Activated T-cell treated with anti-CD3 and anti-CD28 coated beads, Interleukin-2, amount 50 U/mL, for 48 hours (primary cell): ENCODE measurements at regions not wholly inside any gene's neighbourhood (a gene's known extent, or its start where the extent isn't known, plus 50 kb on each side); places are given as distances from the start of the nearest gene placed in this dataset.
"Not testable (repeated sequence)": the region's sequence is repeated elsewhere in the genome, so short reads cannot be mapped to it uniquely, and the experiment has no call there.

ENCODE experiments used
- DNase-seq, 2 experiments: peaks; one replicate each; pipeline ENCODE4 v3.0.0-alpha.2; 2020

- no peak for DNase-seq
Measured at GRCh38 chr14:21791749-21792148, 118.1 kb upstream of the OR4E1 start.

- DNase-seq = not testable (repeated sequence)
Measured at GRCh38 chr14:21788687-21789086, 115.1 kb upstream of the OR4E1 start.

- not testable (repeated sequence) for DNase-seq
Measured at GRCh38 chr14:21787242-21787641, 113.6 kb upstream of the OR4E1 start.

- DNase-seq = no peak
Measured at GRCh38 chr14:21781543-21781942, 107.9 kb upstream of the OR4E1 start.

GRCh38 chr14:21780429-21781084 lies 106.9 kb upstream of the OR4E1 start:
- DNase-seq = no peak

- no peak for DNase-seq
Measured at GRCh38 chr14:21771671-21772070, 98.1 kb upstream of the OR4E1 start.

- no peak for DNase-seq
Measured at GRCh38 chr14:21768875-21769257, 95.2 kb upstream of the OR4E1 start.

GRCh38 chr14:21768116-21768874 lies 94.7 kb upstream of the OR4E1 start:
- peak; percentile 22 to 32 for DNase-seq

GRCh38 chr14:21760360-21760759 lies 86.7 kb upstream of the OR4E1 start:
- DNase-seq = not testable (repeated sequence)

- no peak for DNase-seq
Measured at GRCh38 chr14:21749306-21749868, 75.8 kb upstream of the OR4E1 start.

GRCh38 chr14:21748869-21749303 lies 75.3 kb upstream of the OR4E1 start:
- peak; percentile 62 to 64 for DNase-seq

GRCh38 chr14:21735639-21736307 lies 62.2 kb upstream of the OR4E1 start:
- DNase-seq = no peak

- DNase-seq = no peak
Measured at GRCh38 chr14:21735200-21735599, 61.6 kb upstream of the OR4E1 start.

GRCh38 chr14:21734457-21735074 lies 60.9 kb upstream of the OR4E1 start:
- no peak for DNase-seq

- no peak for DNase-seq
Measured at GRCh38 chr14:21729703-21730233, 56.1 kb upstream of the OR4E1 start.

- DNase-seq = no peak
Measured at GRCh38 chr14:21725250-21725649, 51.6 kb upstream of the OR4E1 start.

- no peak for DNase-seq
Measured at GRCh38 chr14:21724090-21724973, 50.7 kb upstream of the OR4E1 start.

GRCh38 chr14:21723431-21724045 lies 49.9 kb upstream of the OR4E1 start:
- peak; percentile 49 to 55 for DNase-seq
